T-helper 1 cell treated with Interleukin-12 subunit alpha and Interleukin-12 subunit beta and Interleukin-4 antibody, amounts not matched to agents 30 μg/mL and 1 μg/mL, for 36 hours (primary cell): ENCODE measurements at regions not wholly inside any gene's neighbourhood (a gene's known extent, or its start where the extent isn't known, plus 50 kb on each side); places are given as distances from the start of the nearest gene placed in this dataset.

Experiments used
- H3K27ac Mint-ChIP-seq: one replicate; pipeline ENCODE4 v1.8.0; 2021; ENCODE audit warnings: mild to moderate bottlenecking, mixed read lengths
- H3K27me3 Mint-ChIP-seq: one replicate; pipeline ENCODE4 v1.8.0; 2021; ENCODE audit warnings: low read depth, mixed read lengths
- H3K36me3 Mint-ChIP-seq: one replicate; pipeline ENCODE4 v1.8.0; 2021; ENCODE audit warnings: low read depth, mixed read lengths
- H3K4me1 Mint-ChIP-seq: one replicate; pipeline ENCODE4 v1.8.0; 2021; ENCODE audit warnings: low read depth, mixed read lengths
- H3K4me3 Mint-ChIP-seq: one replicate; pipeline ENCODE4 v1.8.0; 2021; ENCODE audit warnings: mild to moderate bottlenecking, moderate library complexity, mixed read lengths
- H3K9me3 Mint-ChIP-seq: one replicate; pipeline ENCODE4 v1.8.0; 2021; ENCODE audit warnings: mixed read lengths

DNA sequence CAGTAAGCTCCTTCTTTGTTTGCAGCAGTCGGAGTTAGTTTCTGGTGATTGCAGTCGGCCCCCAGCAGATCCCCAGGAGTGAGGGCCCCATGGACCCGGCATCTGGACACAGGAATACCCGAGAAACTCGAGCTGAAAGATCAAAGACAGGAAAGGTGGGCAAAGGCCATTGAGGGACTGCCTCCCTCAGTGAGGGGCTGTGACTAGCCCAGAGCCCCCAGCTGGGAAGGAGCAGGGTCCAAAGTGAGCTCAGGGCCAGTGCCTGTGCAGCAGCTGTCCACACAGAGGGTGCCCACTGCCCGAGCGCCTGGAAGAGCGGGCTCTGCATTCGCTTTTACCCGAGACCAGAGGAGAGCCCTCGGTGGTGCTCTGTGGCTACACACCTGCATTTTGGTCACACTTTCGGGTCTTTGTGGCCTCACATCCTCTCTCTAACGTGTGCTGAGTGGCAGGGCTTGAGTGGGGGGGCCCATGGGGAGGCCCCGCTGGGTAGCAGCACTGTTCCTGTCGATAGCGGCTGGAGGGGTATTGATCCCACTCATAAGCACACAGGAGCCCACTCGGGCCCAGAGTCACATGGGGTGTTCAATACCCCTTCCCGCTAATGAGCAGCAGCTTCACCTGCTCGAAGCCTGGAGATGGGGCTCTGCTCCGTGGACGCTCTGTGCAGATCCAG is 532.9 kb downstream of the TBC1D22A start:
- Mint-ChIP-seq H3K4me1 (no peaks in the 10 kb centered on the region), H3K27me3 (no peaks in the 10 kb centered on the region), H3K27ac (no peak overlapping the region), H3K9me3 (no peaks in the 10 kb centered on the region), H3K4me3 (no peak overlapping the region), H3K36me3 (no peaks in the 10 kb centered on the region)

DNA sequence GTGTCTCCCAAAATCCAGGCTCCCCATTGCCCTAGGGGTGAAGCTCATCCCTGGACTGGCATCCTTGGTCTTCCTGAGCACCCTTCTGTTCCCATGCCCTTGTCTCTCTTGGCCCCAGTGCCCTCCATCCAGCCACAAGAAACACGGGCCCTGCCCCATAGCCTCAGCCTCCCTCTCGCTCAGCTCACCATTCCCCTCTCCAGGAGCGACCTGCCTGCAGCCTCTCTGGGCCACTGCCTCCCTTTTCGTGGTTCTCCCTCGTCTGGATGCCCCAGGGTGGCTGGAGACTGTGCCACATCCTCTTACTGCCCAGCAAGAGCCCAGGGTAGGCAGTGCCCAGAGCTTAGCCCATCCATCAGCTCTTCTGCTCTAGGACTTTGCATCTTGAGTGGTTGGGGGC is 532.1 kb downstream of the TBC1D22A start:
- Mint-ChIP-seq H3K27me3 (no peaks in the 10 kb centered on the region), H3K27ac (no peak overlapping the region), H3K4me1 (no peaks in the 10 kb centered on the region), H3K9me3 (no peaks in the 10 kb centered on the region), H3K4me3 (no peak overlapping the region), H3K36me3 (no peaks in the 10 kb centered on the region)

DNA sequence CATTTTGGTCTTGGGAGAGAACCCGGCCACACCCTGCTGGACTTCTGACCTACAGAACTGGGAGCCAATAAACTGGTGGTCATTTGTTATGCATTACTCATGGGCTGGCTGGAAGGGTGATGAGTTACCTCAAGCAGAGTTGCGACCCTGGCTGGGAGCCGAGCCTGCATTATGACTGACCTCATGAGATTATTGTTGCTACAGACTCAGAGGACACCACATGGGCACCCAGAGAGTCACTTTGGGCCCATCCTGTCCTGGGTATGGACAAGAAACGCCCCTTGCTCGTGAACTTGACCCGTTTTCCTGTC is 531.7 kb downstream of the TBC1D22A start:
- H3K27me3 Mint-ChIP-seq: no peaks in the 10 kb centered on the region
- H3K4me1 Mint-ChIP-seq: no peaks in the 10 kb centered on the region
- H3K36me3 Mint-ChIP-seq: no peaks in the 10 kb centered on the region

DNA sequence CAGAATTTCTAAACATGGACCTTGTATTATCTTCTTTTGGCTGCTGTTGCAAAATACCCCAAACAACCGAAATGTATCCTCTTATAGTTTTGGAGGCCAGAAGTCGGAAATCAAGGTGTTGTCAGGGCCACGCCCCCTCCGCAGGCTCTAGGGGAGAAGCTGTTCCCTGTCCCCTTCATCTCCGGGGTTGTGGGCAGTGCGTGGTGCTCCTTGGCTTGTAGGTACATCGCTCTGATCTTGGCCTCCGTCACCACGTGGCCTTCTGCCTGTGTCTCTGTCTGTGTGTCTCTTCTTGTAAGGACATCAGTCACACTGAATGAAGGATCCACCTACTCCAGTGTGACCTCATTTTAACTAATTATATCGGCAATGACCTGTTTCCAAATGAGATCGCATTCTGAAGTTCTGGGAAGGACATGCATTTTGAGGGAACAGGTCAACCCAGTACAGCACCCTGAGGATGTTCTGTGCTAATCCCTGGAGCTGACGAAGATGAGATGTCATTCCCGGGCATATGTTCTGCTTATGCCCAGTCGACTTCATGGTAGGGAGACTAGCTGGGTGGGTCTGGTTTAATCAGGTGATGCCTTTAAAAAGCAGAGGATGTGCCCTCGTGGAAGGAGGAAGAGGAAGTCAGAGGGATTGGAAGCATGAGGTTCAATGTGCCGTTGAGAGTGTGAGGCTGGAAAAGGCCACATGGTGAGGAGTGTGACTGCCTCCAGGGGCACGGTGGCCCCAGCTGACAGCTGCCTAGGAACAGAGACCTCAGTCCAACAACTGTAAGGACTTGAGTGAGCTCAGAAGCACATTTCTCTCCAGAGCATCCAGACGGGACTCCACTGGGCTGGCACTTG is 531.1 kb downstream of the TBC1D22A start:
- Mint-ChIP-seq H3K9me3 (no peaks in the 10 kb centered on the region), H3K36me3 (no peaks in the 10 kb centered on the region), H3K4me1 (no peaks in the 10 kb centered on the region), H3K4me3 (no peak overlapping the region), H3K27me3 (no peaks in the 10 kb centered on the region), H3K27ac (no peak overlapping the region)

More for the DNA sequence above, 531.7 kb downstream of the TBC1D22A start:
- Mint-ChIP-seq H3K27ac (no peak overlapping the region), H3K9me3 (no peaks in the 10 kb centered on the region), H3K4me3 (no peak overlapping the region)

DNA sequence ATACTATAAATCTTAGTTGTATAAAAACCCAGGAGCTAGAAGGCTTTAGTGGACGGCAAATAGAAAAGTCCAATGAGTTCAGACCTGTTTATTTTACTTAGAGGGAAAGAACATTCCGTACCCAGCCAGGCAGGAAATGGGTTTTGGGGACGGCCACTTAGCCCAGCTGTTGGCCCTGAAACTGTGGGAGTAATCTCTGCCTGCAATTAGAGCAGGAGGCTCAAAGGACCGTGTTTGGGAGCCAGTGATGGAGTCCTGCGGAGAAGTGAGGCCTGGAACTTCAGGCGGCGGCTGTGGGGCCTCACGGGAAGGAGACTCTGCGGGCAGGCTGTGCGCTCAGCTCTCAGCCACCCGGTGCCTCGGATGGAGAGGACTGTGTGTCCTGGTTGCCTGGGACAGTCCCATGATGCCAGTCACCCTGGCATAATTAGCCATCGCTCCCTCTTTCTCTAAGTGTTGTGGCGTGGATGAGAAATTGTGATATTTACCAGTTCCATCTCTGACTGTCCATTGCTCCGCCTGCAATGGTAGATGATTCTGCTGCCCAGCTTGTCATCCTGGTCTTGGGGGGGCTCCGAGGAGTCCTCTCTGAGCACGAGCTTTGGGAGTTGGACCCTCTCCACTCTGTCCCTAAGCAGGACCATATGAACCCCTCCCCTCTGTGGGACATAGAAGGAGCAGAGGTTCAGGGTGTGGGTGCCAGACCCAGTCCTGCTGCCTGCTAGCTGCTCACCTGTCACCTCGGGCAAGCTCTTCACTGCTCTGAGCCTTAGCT is 530.3 kb downstream of the TBC1D22A start:
- Mint-ChIP-seq H3K27ac (no peak overlapping the region), H3K36me3 (no peaks in the 10 kb centered on the region), H3K4me3 (no peak overlapping the region), H3K9me3 (no peaks in the 10 kb centered on the region), H3K4me1 (no peaks in the 10 kb centered on the region), H3K27me3 (no peaks in the 10 kb centered on the region)

DNA sequence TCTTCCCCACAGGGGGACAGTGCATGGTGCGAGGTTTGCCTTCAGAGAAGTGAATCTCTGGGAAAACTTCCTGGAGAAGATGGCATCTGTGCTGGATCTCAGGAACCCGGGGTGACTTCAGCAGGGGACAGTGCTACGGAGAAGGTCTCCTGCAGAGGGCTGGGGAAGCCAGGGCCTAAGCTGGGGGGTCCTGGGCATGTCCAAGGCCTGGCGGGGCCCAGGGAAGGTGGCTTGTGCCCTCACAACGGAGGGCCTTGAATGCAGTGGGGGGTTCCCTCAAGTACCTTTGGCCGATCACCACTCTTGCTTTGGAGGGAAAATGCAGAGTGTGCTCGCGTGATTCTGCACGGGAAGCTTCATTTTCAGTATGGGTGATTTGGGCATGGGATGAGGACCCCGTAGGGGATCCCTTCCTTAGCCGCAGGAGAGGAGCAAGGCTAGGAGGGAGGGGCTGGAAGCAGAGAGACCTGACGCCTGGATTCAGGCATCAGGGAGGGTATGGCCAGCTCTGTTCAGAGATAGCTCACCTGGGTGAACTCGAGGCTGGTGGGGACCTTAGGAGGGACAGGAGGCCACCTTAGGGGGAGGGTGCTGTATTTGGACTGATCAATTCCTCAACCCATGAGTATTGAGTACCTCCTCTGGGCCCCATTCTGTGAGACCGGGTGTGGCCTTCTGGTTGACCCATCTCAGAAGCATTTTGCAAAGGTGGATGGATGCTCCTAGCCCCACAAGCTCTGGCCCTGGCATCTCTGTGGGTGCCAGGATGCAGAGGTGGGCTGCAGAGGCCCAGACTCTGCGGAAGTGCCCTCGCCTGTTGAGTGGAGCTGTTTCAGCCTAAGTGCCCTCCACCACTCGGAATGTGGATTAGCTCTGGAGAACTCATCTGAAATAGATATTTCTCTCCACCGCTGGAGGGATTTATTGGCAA is 529.4 kb downstream of the TBC1D22A start:
- H3K4me1 Mint-ChIP-seq: no peaks in the 10 kb centered on the region
- H3K27me3 Mint-ChIP-seq: no peaks in the 10 kb centered on the region
- no peak overlapping the region for H3K4me3 Mint-ChIP-seq
- no peak overlapping the region for H3K27ac Mint-ChIP-seq
- no peaks in the 10 kb centered on the region for H3K9me3 Mint-ChIP-seq
- H3K36me3 Mint-ChIP-seq: no peaks in the 10 kb centered on the region

DNA sequence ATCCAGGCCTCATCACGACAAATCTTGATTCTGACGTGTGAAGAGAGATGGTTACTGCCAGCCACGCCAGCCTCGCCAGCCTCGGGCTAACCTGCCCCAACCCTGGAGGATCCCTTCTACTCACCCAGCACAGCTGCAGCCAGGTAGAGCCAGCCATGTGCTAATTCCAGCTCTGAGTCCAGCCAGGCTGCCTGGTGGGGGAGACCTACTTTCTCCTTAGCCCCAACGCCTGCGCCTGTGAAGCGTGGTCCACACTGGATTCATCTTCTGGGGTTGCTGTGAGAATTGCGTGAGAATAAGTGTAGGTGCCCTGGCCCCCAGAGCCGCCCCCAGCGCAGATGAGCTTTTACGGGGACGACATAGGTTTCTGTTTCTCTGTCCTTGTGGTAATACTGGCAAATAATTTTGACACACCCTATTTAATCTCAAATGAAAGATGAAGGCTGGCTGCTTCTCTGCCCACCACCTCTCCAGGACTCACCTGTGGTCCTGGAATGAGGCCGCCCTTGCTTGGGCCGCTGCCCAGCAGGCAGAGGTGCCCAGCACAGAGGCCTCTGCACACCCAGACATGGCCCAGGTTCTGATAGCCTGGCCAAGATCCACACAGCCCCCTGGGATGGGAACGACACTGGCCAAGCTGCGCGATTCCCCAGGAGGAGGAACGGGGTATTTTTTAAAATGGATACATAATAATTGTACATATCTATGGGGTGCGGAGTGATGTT is 528.4 kb downstream of the TBC1D22A start:
- no peaks in the 10 kb centered on the region for H3K27me3 Mint-ChIP-seq
- no peaks in the 10 kb centered on the region for H3K4me1 Mint-ChIP-seq
- no peaks in the 10 kb centered on the region for H3K9me3 Mint-ChIP-seq
- H3K36me3 Mint-ChIP-seq: no peaks in the 10 kb centered on the region
- H3K27ac Mint-ChIP-seq: no peak overlapping the region
- H3K4me3 Mint-ChIP-seq: no peak overlapping the region

DNA sequence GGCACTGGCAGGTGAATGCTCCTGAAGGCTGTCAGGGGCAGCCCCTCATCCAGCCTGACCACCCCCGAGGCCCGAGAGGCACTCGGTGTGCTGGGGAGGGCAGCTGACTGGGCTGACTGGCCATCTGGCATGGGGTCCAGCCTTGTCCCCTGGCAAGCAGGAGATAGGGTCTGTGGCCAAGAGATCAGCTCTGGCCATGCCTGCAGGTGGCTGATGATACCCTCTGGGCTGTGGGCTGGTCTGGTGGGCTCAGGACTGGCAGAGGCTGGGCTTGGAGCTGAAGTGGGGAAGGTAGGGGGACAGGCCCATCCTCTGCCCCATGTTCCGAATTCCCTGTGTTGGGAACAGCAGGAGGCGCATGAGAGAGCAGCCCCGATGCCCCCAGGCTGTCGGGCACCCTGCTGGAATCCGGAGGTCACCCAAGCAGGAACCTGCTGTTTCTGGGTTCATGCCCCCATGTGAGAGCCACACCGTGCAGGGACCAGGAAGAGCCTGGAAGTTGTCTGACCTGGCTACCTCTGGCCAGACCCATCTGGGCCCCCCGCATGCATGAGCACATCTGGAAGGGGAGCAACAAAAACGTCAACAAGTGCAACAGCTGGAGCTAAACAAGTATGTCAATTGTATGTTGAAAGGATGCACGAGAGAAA is 527.0 kb downstream of the TBC1D22A start:
- Mint-ChIP-seq H3K4me1 (no peaks in the 10 kb centered on the region), H3K9me3 (no peaks in the 10 kb centered on the region), H3K36me3 (no peaks in the 10 kb centered on the region), H3K27me3 (no peaks in the 10 kb centered on the region), H3K27ac (no peak overlapping the region), H3K4me3 (no peak overlapping the region)

DNA sequence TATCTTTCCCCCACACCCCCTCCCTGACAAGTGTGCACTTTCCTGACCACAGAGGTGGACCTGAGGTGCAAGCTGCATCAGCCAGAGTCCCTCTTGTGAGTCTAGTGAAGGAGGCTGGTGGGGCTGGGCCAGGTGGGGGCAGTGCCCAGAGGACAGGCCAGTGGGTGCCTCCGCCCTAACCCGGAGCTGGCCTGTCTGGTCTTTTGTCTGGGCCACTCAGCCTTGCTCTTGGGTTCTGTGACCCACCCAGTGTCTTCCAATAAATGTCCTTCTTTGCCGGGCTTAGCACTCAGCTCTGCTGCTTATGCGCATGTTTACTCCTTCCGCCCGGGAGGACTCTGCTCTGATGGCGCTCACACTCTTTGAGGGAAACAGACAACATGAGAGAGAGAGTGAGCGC is 526.2 kb downstream of the TBC1D22A start:
- Mint-ChIP-seq H3K27ac (no peak overlapping the region), H3K36me3 (no peaks in the 10 kb centered on the region), H3K4me1 (no peaks in the 10 kb centered on the region), H3K9me3 (no peaks in the 10 kb centered on the region), H3K27me3 (no peaks in the 10 kb centered on the region), H3K4me3 (no peak overlapping the region)

DNA sequence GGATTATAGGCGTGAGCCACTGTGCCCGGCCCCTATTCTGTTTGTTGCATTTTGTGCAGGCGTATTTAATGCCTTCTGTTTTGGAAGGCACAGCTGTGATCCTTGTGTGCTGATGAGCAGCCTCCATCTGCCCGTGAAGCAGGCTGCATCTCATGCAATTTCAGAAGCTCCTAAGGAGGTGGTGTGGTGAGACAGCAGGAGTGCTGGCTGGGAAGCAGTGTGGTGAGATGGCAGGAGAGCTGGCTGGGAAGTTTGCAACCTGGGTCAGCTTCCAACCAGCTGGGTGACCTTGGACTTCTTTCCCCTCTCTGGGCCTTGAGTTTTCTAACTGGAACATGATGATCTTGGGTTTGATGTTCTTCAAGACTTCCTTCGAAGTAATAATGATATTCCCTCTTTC is 525.1 kb downstream of the TBC1D22A start:
- H3K4me3 Mint-ChIP-seq: no peak overlapping the region
- no peak overlapping the region for H3K27ac Mint-ChIP-seq
- H3K36me3 Mint-ChIP-seq: no peaks in the 10 kb centered on the region
- H3K4me1 Mint-ChIP-seq: no peaks in the 10 kb centered on the region
- no peaks in the 10 kb centered on the region for H3K9me3 Mint-ChIP-seq
- H3K27me3 Mint-ChIP-seq: no peaks in the 10 kb centered on the region

DNA sequence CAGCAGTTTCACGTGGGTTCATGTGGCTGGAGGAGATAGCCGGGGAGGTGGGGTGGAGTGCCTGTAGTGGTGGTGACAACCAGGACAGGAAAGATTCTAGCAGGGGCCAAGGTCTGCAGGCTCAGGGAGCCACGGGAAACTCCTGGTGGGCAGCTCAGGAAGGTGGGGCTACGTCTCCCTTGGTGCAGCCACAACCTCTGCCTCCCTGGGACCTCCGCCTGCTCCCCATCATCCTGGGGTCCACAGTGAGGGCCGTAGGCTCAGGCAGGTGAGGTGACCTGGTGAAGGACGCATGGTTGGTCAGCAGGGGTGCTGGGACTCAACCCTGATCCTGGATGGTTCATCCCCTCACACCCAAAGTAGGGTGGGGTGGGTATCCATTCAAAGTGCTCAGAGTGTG is 524.1 kb downstream of the TBC1D22A start:
- Mint-ChIP-seq H3K4me3 (no peak overlapping the region), H3K4me1 (no peaks in the 10 kb centered on the region)

DNA sequence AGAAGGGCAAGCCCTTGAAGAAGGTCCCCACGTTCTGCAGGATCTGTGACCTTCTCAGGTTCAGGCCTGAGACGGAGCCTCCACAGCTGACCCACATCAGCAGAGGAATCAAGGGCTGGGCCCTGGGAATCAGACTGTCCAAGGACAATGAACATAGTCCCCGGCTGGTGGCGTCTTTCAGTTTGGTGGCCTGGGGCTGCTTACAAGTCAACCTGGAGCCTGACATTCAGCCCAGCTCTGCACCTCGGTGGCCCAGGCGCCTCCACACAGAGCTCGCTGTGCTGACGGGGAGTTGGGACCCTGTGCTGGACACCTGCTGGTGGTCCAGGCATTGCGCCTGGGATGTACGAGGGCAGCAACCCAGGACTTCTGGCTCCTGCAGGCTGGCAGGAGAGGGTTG is 523.5 kb downstream of the TBC1D22A start:
- Mint-ChIP-seq H3K4me3 (no peak overlapping the region), H3K4me1 (no peaks in the 10 kb centered on the region), H3K27ac (no peak overlapping the region), H3K27me3 (no peaks in the 10 kb centered on the region), H3K36me3 (no peaks in the 10 kb centered on the region), H3K9me3 (no peaks in the 10 kb centered on the region)

More for the DNA sequence above, 524.1 kb downstream of the TBC1D22A start:
- Mint-ChIP-seq H3K36me3 (no peaks in the 10 kb centered on the region), H3K9me3 (no peaks in the 10 kb centered on the region), H3K27ac (no peak overlapping the region), H3K27me3 (no peaks in the 10 kb centered on the region)

DNA sequence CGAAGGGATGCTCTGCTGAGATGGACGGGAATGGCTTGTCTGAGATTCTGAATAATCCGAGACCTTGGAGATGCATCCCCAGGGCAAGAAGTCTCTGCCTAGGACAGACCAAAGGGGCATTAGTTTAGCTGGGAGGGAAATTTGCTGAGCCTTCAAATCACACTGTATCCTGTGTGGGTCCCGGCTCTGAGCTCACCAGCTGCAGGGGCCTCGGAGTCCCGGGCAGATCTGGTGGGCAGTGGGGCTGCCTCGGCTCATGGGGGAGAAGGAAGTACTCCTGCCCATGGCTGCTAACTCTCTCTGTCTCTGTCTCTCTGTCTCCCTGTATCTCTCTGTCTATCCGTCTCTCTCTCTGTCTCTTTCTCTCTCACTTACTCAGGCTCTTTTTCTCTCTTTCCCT is 522.4 kb downstream of the TBC1D22A start:
- H3K27me3 Mint-ChIP-seq: no peaks in the 10 kb centered on the region
- no peaks in the 10 kb centered on the region for H3K36me3 Mint-ChIP-seq
- no peaks in the 10 kb centered on the region for H3K4me1 Mint-ChIP-seq
- H3K27ac Mint-ChIP-seq: no peak overlapping the region
- no peak overlapping the region for H3K4me3 Mint-ChIP-seq
- no peaks in the 10 kb centered on the region for H3K9me3 Mint-ChIP-seq
